ENCODE measurements at regions not wholly inside any gene's neighbourhood (a gene's known extent, or its start where the extent isn't known, plus 50 kb on each side); places are given as distances from the start of the nearest gene placed in this dataset.

- TF ChIP-seq RAD21 (CRISPR knock-in tag; conservative IDR thresholded peaks at IDR 0.05 in 1 of 2, IDR thresholded peaks at IDR 0.05 in 1 of 2) (no peak), SMAD4 (CRISPR knock-in tag; conservative IDR thresholded peaks at IDR 0.05) (no peak), PATZ1 (CRISPR knock-in tag; IDR thresholded peaks at IDR 0.05; ENCODE audit: borderline replicate concordance) (no peak), ZFP1 (CRISPR knock-in tag; IDR thresholded peaks at IDR 0.05) (no peak), KAT8 (IDR thresholded peaks at IDR 0.05; ENCODE audit: low read depth) (no peak), ZNF277 (CRISPR knock-in tag; IDR thresholded peaks at IDR 0.05; ENCODE audit: borderline replicate concordance) (no peak), RBM39 (optimal IDR thresholded peaks at IDR 0.05; ENCODE audit: low read depth, low read length) (no peak), SRSF9 (IDR thresholded peaks at IDR 0.05; ENCODE audit: borderline replicate concordance, low read depth, low read length) (no peak), FOSL1 (tag; conservative IDR thresholded peaks at IDR 0.05) (no peak), FOXK2 (conservative IDR thresholded peaks at IDR 0.05 in 1 of 2, IDR thresholded peaks at IDR 0.05 in 1 of 2; ENCODE audit: low read depth in 2 of 2) (no peak), KDM4B (IDR thresholded peaks at IDR 0.05; ENCODE audit: borderline replicate concordance in 2 of 2, low read depth in 1 of 2) (no peak), FOXM1 (IDR thresholded peaks at IDR 0.05; ENCODE audit: low read depth) (no peak), FOXM1 (CRISPR knock-in tag; IDR thresholded peaks at IDR 0.05; ENCODE audit: low read depth) (no peak), TEAD4 (IDR thresholded peaks at IDR 0.05; ENCODE audit: low read length) (no peak), TEAD4 (CRISPR knock-in tag; IDR thresholded peaks at IDR 0.05; ENCODE audit: borderline replicate concordance) (no peak)
Observed at GRCh38 chr20:24411003-24411833, 58.2 kb upstream of the SYNDIG1 start.

Data from K562 (cell line).